Neural progenitor cell (in vitro differentiated cells): ENCODE measurements at regions not wholly inside any gene's neighbourhood (a gene's known extent, or its start where the extent isn't known, plus 50 kb on each side); places are given as distances from the start of the nearest gene placed in this dataset. TPM values are rescaled to one million over a fixed set of nuclear protein-coding genes. Genes with fewer than 3 reads are reported as not detected.
"Not testable (repeated sequence)": the region's sequence is repeated elsewhere in the genome, so short reads cannot be mapped to it uniquely, and the experiment has no call there.

Source experiments
- DNase-seq: peaks from one replicate; pipeline ENCODE4 v3.0.0-alpha.2; 2016; ENCODE audit warnings: low spot score
- H2AFZ ChIP-seq: fragments of 200-600 bp; sonication (generic); replicated peaks from 2 replicates; pipeline ENCODE4 v1.6.1; 2016; ENCODE audit warnings: antibody characterized with exemption
- H3F3A ChIP-seq: fragments of 200-600 bp; sonication (generic); 2 replicates; pipeline ENCODE4 v1.6.1; 2016; ENCODE audit warnings: antibody characterized with exemption, low read depth
- H3K27ac ChIP-seq: fragments of 200-600 bp; sonication (generic); 2 replicates; pipeline ENCODE4 v1.5.1; 2016; ENCODE audit warnings: mild to moderate bottlenecking
- H3K27me3 ChIP-seq: fragments of 200-600 bp; sonication (generic); 2 replicates; pipeline ENCODE4 v1.6.1; 2016; ENCODE audit warnings: mild to moderate bottlenecking, moderate library complexity
- H3K36me3 ChIP-seq: fragments of 200-600 bp; sonication (generic); 2 replicates; pipeline ENCODE4 v1.5.1; 2016
- H3K4me1 ChIP-seq: fragments of 200-600 bp; sonication (generic); 2 replicates; pipeline ENCODE4 v1.6.1; 2016; ENCODE audit warnings: mixed run types
- H3K4me2 ChIP-seq: fragments of 200-600 bp; sonication (generic); 2 replicates; pipeline ENCODE4 v1.6.1; 2016
- H3K4me3 ChIP-seq: fragments of 200-600 bp; sonication (generic); 2 replicates; pipeline ENCODE4 v1.5.1; 2016
- H3K79me2 ChIP-seq: fragments of 200-600 bp; sonication (generic); 2 replicates; pipeline ENCODE4 v1.6.1; 2016; ENCODE audit warnings: low read depth
- H3K9ac ChIP-seq: fragments of 200-600 bp; sonication (generic); 2 replicates; pipeline ENCODE4 v1.6.1; 2016
- H3K9me3 ChIP-seq: fragments of 200-600 bp; sonication (generic); 2 replicates; pipeline ENCODE4 v1.5.1; 2016; ENCODE audit warnings: low read depth
- H4K20me1 ChIP-seq: fragments of 200-600 bp; sonication (generic); 2 replicates; pipeline ENCODE4 v1.6.1; 2016; ENCODE audit warnings: low read depth
- H3K27ac Mint-ChIP-seq: 3 replicates; pipeline ENCODE4 v1.8.0; 2021; ENCODE audit warnings: mixed read lengths
- H3K27me3 Mint-ChIP-seq: 2 replicates; pipeline ENCODE4 v1.8.0; 2022; ENCODE audit warnings: low read depth, mild to moderate bottlenecking, inconsistent platforms, moderate library complexity, mixed read lengths; ENCODE audit not compliant: insufficient read depth
- H3K36me3 Mint-ChIP-seq: 3 replicates; pipeline ENCODE4 v1.8.0; 2021; ENCODE audit warnings: mixed read lengths
- H3K4me1 Mint-ChIP-seq: 3 replicates; pipeline ENCODE4 v1.8.0; 2021; ENCODE audit warnings: mixed read lengths
- H3K4me3 Mint-ChIP-seq: 3 replicates; pipeline ENCODE4 v1.8.0; 2021; ENCODE audit warnings: mild to moderate bottlenecking, moderate library complexity, mixed read lengths
- H3K9me3 Mint-ChIP-seq: 3 replicates; pipeline ENCODE4 v1.8.0; 2020; ENCODE audit warnings: mixed read lengths
- EZH2 ChIP-seq: fragments of 200-600 bp; sonication (generic); IDR thresholded peaks from 2 replicates; pipeline ENCODE4 v1.6.1; 2017; ENCODE audit warnings: antibody characterized with exemption, mild to moderate bottlenecking, moderate library complexity
- EZH2phosphoT487 ChIP-seq: fragments of 200-600 bp; sonication (generic); IDR thresholded peaks from 2 replicates; pipeline ENCODE4 v1.6.1; 2017; ENCODE audit warnings: antibody characterized with exemption
- small RNA-seq: library from RNA; depleted of rRNA; stranded (forward); fragments of <200 nt; gene quantifications from one replicate; pipeline ENCODE3, GENCODE V24; 2015
- TF ChIP-seq, protein P1 (sequence below): fragments of 200-600 bp; sonication (generic); IDR thresholded peaks from 2 replicates; pipeline ENCODE4 v1.5.1; 2017; ENCODE audit warnings: antibody characterized with exemption, mild to moderate bottlenecking

DNA sequence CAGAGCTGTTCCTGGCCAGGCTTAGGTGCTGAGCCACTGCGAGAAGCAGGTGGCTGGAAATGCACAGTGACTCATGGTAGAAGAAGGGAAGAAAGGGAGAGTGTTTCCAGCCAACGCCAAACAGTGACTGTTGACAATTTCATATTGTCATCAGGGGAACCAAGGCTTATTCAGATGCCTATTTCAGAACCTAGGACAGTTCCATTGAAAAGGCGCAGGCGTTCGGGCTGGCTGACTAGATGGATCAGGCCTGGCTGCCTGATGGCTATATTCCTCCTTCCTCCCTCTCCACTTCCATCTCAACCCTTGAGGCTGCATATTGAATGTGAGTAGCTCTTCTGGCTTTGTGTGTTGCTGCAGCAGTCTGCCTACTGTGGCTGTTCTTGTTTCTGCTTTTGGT, 73.0 kb upstream of the FRMPD4 start:
- Mint-ChIP-seq H3K9me3 (no peaks in the 10 kb centered on the region), H3K4me3 (no peak overlapping the region), H3K4me1 (no peaks in the 10 kb centered on the region), H3K27ac (no peak overlapping the region), H3K36me3 (no peaks in the 10 kb centered on the region), H3K27me3 (peaks cover 6% of the 10 kb centered on the region)
- no peaks in the 10 kb centered on the region for H3F3A ChIP-seq
- no peaks in the 10 kb centered on the region for H3K27me3 ChIP-seq
- H3K4me2 ChIP-seq, result no peak overlapping the region
- peak; percentile 63 for DNase-seq
- no peaks in the 10 kb centered on the region for H3K36me3 ChIP-seq
- no peaks in the 10 kb centered on the region for H3K4me1 ChIP-seq
- no peak for TF ChIP-seq EZH2
- no peak for TF ChIP-seq EZH2phosphoT487
- no peak overlapping the region for H3K9ac ChIP-seq
- H3K4me3 ChIP-seq, result no peak overlapping the region
- peaks cover 3% of the 10 kb centered on the region for H3K9me3 ChIP-seq
- H4K20me1 ChIP-seq, result no peaks in the 10 kb centered on the region
- no peak overlapping the region for H3K27ac ChIP-seq
- H3K79me2 ChIP-seq, result no peaks in the 10 kb centered on the region
- H2AFZ ChIP-seq, result no peak overlapping the region

DNA sequence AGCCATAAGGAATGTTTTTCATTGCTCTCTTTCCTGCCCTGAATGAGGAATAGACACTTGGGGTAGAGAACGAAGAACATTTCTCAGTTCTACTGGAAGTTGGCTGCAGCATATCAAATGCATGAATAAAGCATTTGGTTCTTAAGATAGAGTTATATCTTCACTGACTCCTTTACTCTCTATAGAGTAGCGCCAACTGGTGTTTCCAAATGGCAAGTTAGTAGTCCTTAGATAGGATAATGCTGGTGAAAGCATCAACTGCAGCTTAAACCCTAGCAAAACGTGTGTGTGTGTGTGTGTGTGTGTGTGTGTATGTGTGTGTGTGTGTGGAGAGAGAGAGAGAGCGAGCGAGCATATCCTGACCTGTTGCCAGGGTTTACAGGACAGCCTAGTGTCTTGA, 62.2 kb upstream of the FRMPD4 start:
- TF ChIP-seq EZH2phosphoT487 (no peak), EZH2 (no peak)
- TF ChIP-seq, protein P1, sequence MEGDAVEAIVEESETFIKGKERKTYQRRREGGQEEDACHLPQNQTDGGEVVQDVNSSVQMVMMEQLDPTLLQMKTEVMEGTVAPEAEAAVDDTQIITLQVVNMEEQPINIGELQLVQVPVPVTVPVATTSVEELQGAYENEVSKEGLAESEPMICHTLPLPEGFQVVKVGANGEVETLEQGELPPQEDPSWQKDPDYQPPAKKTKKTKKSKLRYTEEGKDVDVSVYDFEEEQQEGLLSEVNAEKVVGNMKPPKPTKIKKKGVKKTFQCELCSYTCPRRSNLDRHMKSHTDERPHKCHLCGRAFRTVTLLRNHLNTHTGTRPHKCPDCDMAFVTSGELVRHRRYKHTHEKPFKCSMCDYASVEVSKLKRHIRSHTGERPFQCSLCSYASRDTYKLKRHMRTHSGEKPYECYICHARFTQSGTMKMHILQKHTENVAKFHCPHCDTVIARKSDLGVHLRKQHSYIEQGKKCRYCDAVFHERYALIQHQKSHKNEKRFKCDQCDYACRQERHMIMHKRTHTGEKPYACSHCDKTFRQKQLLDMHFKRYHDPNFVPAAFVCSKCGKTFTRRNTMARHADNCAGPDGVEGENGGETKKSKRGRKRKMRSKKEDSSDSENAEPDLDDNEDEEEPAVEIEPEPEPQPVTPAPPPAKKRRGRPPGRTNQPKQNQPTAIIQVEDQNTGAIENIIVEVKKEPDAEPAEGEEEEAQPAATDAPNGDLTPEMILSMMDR, result no peak
- Mint-ChIP-seq H3K27me3 (peaks cover 2% of the 10 kb centered on the region), H3K4me1 (no peaks in the 10 kb centered on the region), H3K27ac (no peak overlapping the region), H3K36me3 (no peaks in the 10 kb centered on the region), H3K4me3 (no peak overlapping the region), H3K9me3 (no peaks in the 10 kb centered on the region)
- Histone ChIP-seq H3K27me3 (no peaks in the 10 kb centered on the region), H3F3A (no peaks in the 10 kb centered on the region), H3K4me3 (no peak overlapping the region), H4K20me1 (no peaks in the 10 kb centered on the region), H3K9ac (no peak overlapping the region), H3K36me3 (no peaks in the 10 kb centered on the region), H3K27ac (no peak overlapping the region), H3K9me3 (no peaks in the 10 kb centered on the region), H2AFZ (no peak overlapping the region), H3K79me2 (no peaks in the 10 kb centered on the region), H3K4me1 (no peaks in the 10 kb centered on the region), H3K4me2 (no peak overlapping the region)
- no peak for DNase-seq

GRCh38 chrX:12080265-12080664, 58.0 kb upstream of the FRMPD4 start:
- TF ChIP-seq EZH2phosphoT487, result no peak
- TF ChIP-seq, protein P1, result peak; percentile 63
- Histone ChIP-seq H3K27ac (no peak overlapping the region), H3K4me2 (no peak overlapping the region), H3K79me2 (no peaks in the 10 kb centered on the region), H2AFZ (no peak overlapping the region), H3K27me3 (no peaks in the 10 kb centered on the region), H3K9me3 (no peaks in the 10 kb centered on the region), H3F3A (no peaks in the 10 kb centered on the region), H3K9ac (no peak overlapping the region), H3K4me3 (no peak overlapping the region), H4K20me1 (no peaks in the 10 kb centered on the region), H3K36me3 (no peaks in the 10 kb centered on the region), H3K4me1 (no peaks in the 10 kb centered on the region)
- Mint-ChIP-seq H3K27me3 (no peaks in the 10 kb centered on the region), H3K4me3 (no peak overlapping the region), H3K27ac (no peak overlapping the region), H3K36me3 (no peaks in the 10 kb centered on the region), H3K9me3 (peaks cover 8% of the 10 kb centered on the region), H3K4me1 (no peaks in the 10 kb centered on the region)
- DNase-seq, result peak; percentile 52

- H3K9me3 ChIP-seq, H3K36me3 Mint-ChIP-seq, H3K27ac ChIP-seq, H3K9ac ChIP-seq, H3K27me3 ChIP-seq, DNase-seq, H3K4me1 Mint-ChIP-seq, H3K4me3 Mint-ChIP-seq, H3K4me3 ChIP-seq, H3F3A ChIP-seq, H4K20me1 ChIP-seq, H3K27ac Mint-ChIP-seq, H3K27me3 Mint-ChIP-seq, H2AFZ ChIP-seq, H3K79me2 ChIP-seq, H3K4me2 ChIP-seq, H3K4me1 ChIP-seq, H3K36me3 ChIP-seq: not testable (repeated sequence)
- H3K9me3 Mint-ChIP-seq, result peaks cover 10% of the 10 kb centered on the region
These were observed 55.3 kb upstream of the FRMPD4 start for GRCh38 chrX:12082959-12083358.

Small RNA genes in the stretch of these regions (small RNA-seq; reads per million reads assigned to genes)
- gene RF00019, result not detected
